Spleen (tissue), 11 donors: ENCODE measurements at regions not wholly inside any gene's neighbourhood (a gene's known extent, or its start where the extent isn't known, plus 50 kb on each side); places are given as distances from the start of the nearest gene placed in this dataset.

Experiments used
- DNase-seq: peaks from one replicate; pipeline ENCODE4 v3.0.0-alpha.2; 2020
- H3K27ac ChIP-seq, 8 donors: fragments of 200-600 bp; sonication (generic) in 7 of 8; 1 replicate in 4 of 8; 2 replicates in 4 of 8; pipeline versions ENCODE4 v1.5.0 to v1.8.0; 2016 to 2021; ENCODE audit warnings: inconsistent platforms in 4 of 8, mild to moderate bottlenecking in 4 of 8, moderate library complexity in 1 of 8
- H3K27me3 ChIP-seq, 7 donors: fragments of 200-600 bp; sonication (generic) in 6 of 7; replicated peaks in 1 of 7; 1 replicate in 4 of 7; 2 replicates in 3 of 7; pipeline versions ENCODE4 v1.5.0 to v1.8.0; 2016 to 2021; ENCODE audit warnings: inconsistent platforms in 3 of 7, mild to moderate bottlenecking in 1 of 7
- H3K36me3 ChIP-seq, 6 donors: fragments of 200-600 bp; sonication (generic) in 5 of 6; 1 replicate in 4 of 6; 2 replicates in 2 of 6; pipeline versions ENCODE4 v1.5.0 to v1.8.0; 2016 to 2021; ENCODE audit warnings: inconsistent platforms in 2 of 6
- H3K4me1 ChIP-seq, 6 donors: fragments of 200-600 bp; sonication (generic) in 5 of 6; 1 replicate in 3 of 6; 2 replicates in 3 of 6; pipeline versions ENCODE4 v1.5.0 to v1.8.0; 2016 to 2021; ENCODE audit warnings: inconsistent platforms in 3 of 6
- H3K4me3 ChIP-seq, 8 donors: fragments of 200-600 bp; sonication (generic) in 7 of 8; 1 replicate in 4 of 8; 2 replicates in 4 of 8; pipeline versions ENCODE4 v1.5.0 to v1.8.0; 2016 to 2021; ENCODE audit warnings: inconsistent platforms in 4 of 8, mild to moderate bottlenecking in 4 of 8, moderate library complexity in 2 of 8
- H3K9me3 ChIP-seq, 8 donors: fragments of 200-600 bp; sonication (generic) in 7 of 8; 1 replicate in 4 of 8; 2 replicates in 4 of 8; pipeline versions ENCODE4 v1.5.0 to v1.8.0; 2016 to 2021; ENCODE audit warnings: inconsistent platforms in 4 of 8
- CTCF ChIP-seq, 11 experiments: fragments of 200-600 bp in 7 of 11; fragments of 450-650 bp in 4 of 11; sonication (generic) in 4 of 11; IDR thresholded peaks in 8 of 11; conservative IDR thresholded peaks in 3 of 11; 1 replicate in 7 of 11; 2 replicates in 4 of 11; pipeline versions ENCODE4 v1.4.0 to v1.8.0; 2016 to 2021; ENCODE audit warnings: antibody characterized with exemption in 11 of 11, inconsistent platforms in 4 of 11, mild to moderate bottlenecking in 1 of 11
- POLR2A ChIP-seq, 3 donors: fragments of 450-650 bp; IDR thresholded peaks; one replicate each; pipeline ENCODE4 v1.5.1; 2017; ENCODE audit warnings: antibody characterized with exemption in 3 of 3, mild to moderate bottlenecking in 1 of 3
- POLR2AphosphoS5 ChIP-seq, 3 donors: sonication (generic); formaldehyde crosslinking; IDR thresholded peaks; one replicate each; pipeline ENCODE4 v1.5.1; 2017; ENCODE audit warnings: antibody characterized with exemption in 3 of 3
- WGBS, 5 donors: extraction: QIAGEN DNeasy Blood & Tissue Kit in 3 of 5; methylation state at CpG; one replicate each; pipeline versions ENCODE4 v1.1.5 to v1.1.7; 2013 to 2018; 5-methylcytosine and 5-hydroxymethylcytosine counted together
- intact Hi-C: fragments of 100-400 bp; cut with DNase I; formaldehyde crosslinking; loops from one replicate; pipeline ENCODE4 v1.15.0; 2023; ENCODE audit warnings: low total_unique reads
- donor health status: healthy with polysubstance abuse.
- donor health status: DM: no; HTN: no; CAD: no; lungs with moderate emphysema.
- donor health status: DM: no; HTN: no; CAD: no.
- donor health status: Bipolar disorder and iron deficiency.
- donor health status: healthy.
- donor health status: DM: no; HTN: no; CAD: no.
- donor health status: DM: yes; HTN: yes; CAD: no.

DNA sequence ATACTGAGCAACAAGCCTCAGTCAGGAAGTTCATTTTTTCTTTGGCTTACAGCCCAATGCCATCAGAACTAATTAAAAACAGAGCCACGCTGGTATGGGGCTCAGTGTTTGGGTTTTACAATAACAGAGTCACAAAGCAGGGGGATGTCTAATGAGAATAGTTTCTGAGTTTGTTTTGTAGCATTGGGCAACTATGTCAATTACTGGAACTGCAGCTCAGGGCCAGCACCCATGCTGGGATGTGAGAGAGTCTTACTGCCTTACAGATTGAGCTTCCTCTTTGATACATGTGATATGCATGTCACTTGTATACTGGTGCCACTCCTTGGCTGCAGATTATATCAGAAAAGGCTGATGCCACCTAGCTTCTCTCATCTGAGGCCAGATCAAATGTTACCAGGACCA, 117.6 kb downstream of the TFAP2B start:
- H3K4me1 ChIP-seq: peaks cover 0 to 9% (median 3%) of the 10 kb centered on the region in 6 donors
- whole genome bisulfite sequencing, 5 donors: 0 to 10% (median 0%) methylated on average over 1 of the region's 1 CpG
- no peak for DNase-seq

GRCh38 chr6:50939931-50940330, 121.3 kb downstream of the TFAP2B start:
- intact Hi-C loops: no loop called here
- Histone ChIP-seq H3K4me1 (peaks cover 0 to 9% (median 3%) of the 10 kb centered on the region in 6 donors), H3K9me3 (no peaks in the 10 kb centered on the region), H3K4me3 (no peak overlapping the region), H3K27ac (no peak overlapping the region), H3K27me3 (no peaks in the 10 kb centered on the region), H3K36me3 (no peaks in the 10 kb centered on the region)
- DNase-seq: no peak
- WGBS, 5 donors: 74 to 95% (median 88%) methylated on average over 1 of the region's 1 CpG
- TF ChIP-seq POLR2A (IDR thresholded peaks at IDR 0.05): no peak
- TF ChIP-seq POLR2AphosphoS5 (IDR thresholded peaks at IDR 0.05): no peak
- TF ChIP-seq CTCF (IDR thresholded peaks at IDR 0.05 in 8 of 11, conservative IDR thresholded peaks at IDR 0.05 in 3 of 11): no peak

More for the DNA sequence above, 117.6 kb downstream of the TFAP2B start:
- TF ChIP-seq CTCF (IDR thresholded peaks at IDR 0.05 in 8 of 11, conservative IDR thresholded peaks at IDR 0.05 in 3 of 11): no peak
- TF ChIP-seq POLR2A (IDR thresholded peaks at IDR 0.05): no peak
- TF ChIP-seq POLR2AphosphoS5 (IDR thresholded peaks at IDR 0.05): no peak
- H3K36me3 ChIP-seq: no peaks in the 10 kb centered on the region
- H3K9me3 ChIP-seq: no peaks in the 10 kb centered on the region
- no peak overlapping the region for H3K4me3 ChIP-seq
- intact Hi-C loops: no loop called here
- no peaks in the 10 kb centered on the region for H3K27me3 ChIP-seq
- peak overlapping the region in 7 of 8 donors; percentile 48 to 69 (median 54) for H3K27ac ChIP-seq

GRCh38 chr6:50945789-50946188, 127.1 kb downstream of the TFAP2B start:
- Histone ChIP-seq H3K36me3 (no peaks in the 10 kb centered on the region), H3K27ac (no peak overlapping the region), H3K27me3 (no peaks in the 10 kb centered on the region), H3K9me3 (no peaks in the 10 kb centered on the region), H3K4me3 (no peak overlapping the region), H3K4me1 (no peaks in the 10 kb centered on the region)
- TF ChIP-seq CTCF (IDR thresholded peaks at IDR 0.05 in 8 of 11, conservative IDR thresholded peaks at IDR 0.05 in 3 of 11) (no peak), POLR2A (IDR thresholded peaks at IDR 0.05) (no peak), POLR2AphosphoS5 (IDR thresholded peaks at IDR 0.05) (no peak)
- 87 to 98% (median 96%) methylated on average over 2 of the region's 2 CpGs for WGBS, 5 donors
- no peak for DNase-seq
- intact Hi-C loops: no loop called here

- intact Hi-C loops: no loop called here
- Histone ChIP-seq H3K27me3 (no peaks in the 10 kb centered on the region), H3K4me3 (no peak overlapping the region), H3K36me3 (no peaks in the 10 kb centered on the region), H3K9me3 (no peaks in the 10 kb centered on the region), H3K27ac (no peak overlapping the region), H3K4me1 (no peaks in the 10 kb centered on the region)
- WGBS, 5 donors: 52 to 68% (median 65%) methylated on average over 5 of the region's 5 CpGs
- TF ChIP-seq CTCF (IDR thresholded peaks at IDR 0.05 in 8 of 11, conservative IDR thresholded peaks at IDR 0.05 in 3 of 11) (no peak), POLR2A (IDR thresholded peaks at IDR 0.05) (no peak), POLR2AphosphoS5 (IDR thresholded peaks at IDR 0.05) (no peak)
- DNase-seq: no peak
Measured at GRCh38 chr6:50952092-50952907, 133.6 kb downstream of the TFAP2B start.
